ENCODE measurements at regions not wholly inside any gene's neighbourhood (a gene's known extent, or its start where the extent isn't known, plus 50 kb on each side); places are given as distances from the start of the nearest gene placed in this dataset.

- H3K27me3 ChIP-seq (replicated peaks; ENCODE audit: control insufficient read depth, insufficient read depth, low read length), result no peaks in the 10 kb centered on the region
- DNase-seq (ENCODE audit: extremely low read depth, insufficient read length), result no peak
- TF ChIP-seq CTCF (IDR thresholded peaks at IDR 0.05; ENCODE audit: insufficient read depth, low read length, poor library complexity, severe bottlenecking), result no peak
- H3K4me3 ChIP-seq (replicated peaks; ENCODE audit: low read depth, low read length), result no peak overlapping the region
- H3K36me3 ChIP-seq (ENCODE audit: control insufficient read depth, insufficient read depth, low read length), result no peaks in the 10 kb centered on the region
Measured at GRCh38 chr3:110667216-110667615, 404.4 kb upstream of the NECTIN3 start.

GRCh38 chr3:110670407-110670806, 401.2 kb upstream of the NECTIN3 start:
- Histone ChIP-seq H3K27me3 (replicated peaks; ENCODE audit: control insufficient read depth, insufficient read depth, low read length) (no peaks in the 10 kb centered on the region), H3K4me3 (replicated peaks; ENCODE audit: low read depth, low read length) (no peak overlapping the region), H3K36me3 (ENCODE audit: control insufficient read depth, insufficient read depth, low read length) (no peaks in the 10 kb centered on the region)
- TF ChIP-seq CTCF (IDR thresholded peaks at IDR 0.05; ENCODE audit: insufficient read depth, low read length, poor library complexity, severe bottlenecking), result no peak
- DNase-seq (ENCODE audit: extremely low read depth, insufficient read length), result no peak

GRCh38 chr3:110677506-110677905, 394.1 kb upstream of the NECTIN3 start:
- DNase-seq (ENCODE audit: extremely low read depth, insufficient read length), result no peak
- no peaks in the 10 kb centered on the region for H3K27me3 ChIP-seq (replicated peaks; ENCODE audit: control insufficient read depth, insufficient read depth, low read length)
- no peak overlapping the region for H3K4me3 ChIP-seq (replicated peaks; ENCODE audit: low read depth, low read length)
- no peak for TF ChIP-seq CTCF (IDR thresholded peaks at IDR 0.05; ENCODE audit: insufficient read depth, low read length, poor library complexity, severe bottlenecking)
- no peaks in the 10 kb centered on the region for H3K36me3 ChIP-seq (ENCODE audit: control insufficient read depth, insufficient read depth, low read length)

GRCh38 chr3:110679285-110679684, 392.3 kb upstream of the NECTIN3 start:
- no peak for TF ChIP-seq CTCF (IDR thresholded peaks at IDR 0.05; ENCODE audit: insufficient read depth, low read length, poor library complexity, severe bottlenecking)
- no peaks in the 10 kb centered on the region for H3K27me3 ChIP-seq (replicated peaks; ENCODE audit: control insufficient read depth, insufficient read depth, low read length)
- no peak overlapping the region for H3K4me3 ChIP-seq (replicated peaks; ENCODE audit: low read depth, low read length)
- no peak for DNase-seq (ENCODE audit: extremely low read depth, insufficient read length)
- no peaks in the 10 kb centered on the region for H3K36me3 ChIP-seq (ENCODE audit: control insufficient read depth, insufficient read depth, low read length)

GRCh38 chr3:110680450-110680849, 391.2 kb upstream of the NECTIN3 start:
- no peak for TF ChIP-seq CTCF (IDR thresholded peaks at IDR 0.05; ENCODE audit: insufficient read depth, low read length, poor library complexity, severe bottlenecking)
- DNase-seq (ENCODE audit: extremely low read depth, insufficient read length), result no peak
- Histone ChIP-seq H3K36me3 (ENCODE audit: control insufficient read depth, insufficient read depth, low read length) (no peaks in the 10 kb centered on the region), H3K27me3 (replicated peaks; ENCODE audit: control insufficient read depth, insufficient read depth, low read length) (no peaks in the 10 kb centered on the region), H3K4me3 (replicated peaks; ENCODE audit: low read depth, low read length) (no peak overlapping the region)

- no peaks in the 10 kb centered on the region for H3K36me3 ChIP-seq (ENCODE audit: control insufficient read depth, insufficient read depth, low read length)
- H3K4me3 ChIP-seq (replicated peaks; ENCODE audit: low read depth, low read length), result no peak overlapping the region
- H3K27me3 ChIP-seq (replicated peaks; ENCODE audit: control insufficient read depth, insufficient read depth, low read length), result no peaks in the 10 kb centered on the region
- no peak for TF ChIP-seq CTCF (IDR thresholded peaks at IDR 0.05; ENCODE audit: insufficient read depth, low read length, poor library complexity, severe bottlenecking)
- no peak for DNase-seq (ENCODE audit: extremely low read depth, insufficient read length)
Measured at GRCh38 chr3:110684466-110684865, 387.1 kb upstream of the NECTIN3 start.
